ENCODE measurements at regions not wholly inside any gene's neighbourhood (a gene's known extent, or its start where the extent isn't known, plus 50 kb on each side); places are given as distances from the start of the nearest gene placed in this dataset.

DNA sequence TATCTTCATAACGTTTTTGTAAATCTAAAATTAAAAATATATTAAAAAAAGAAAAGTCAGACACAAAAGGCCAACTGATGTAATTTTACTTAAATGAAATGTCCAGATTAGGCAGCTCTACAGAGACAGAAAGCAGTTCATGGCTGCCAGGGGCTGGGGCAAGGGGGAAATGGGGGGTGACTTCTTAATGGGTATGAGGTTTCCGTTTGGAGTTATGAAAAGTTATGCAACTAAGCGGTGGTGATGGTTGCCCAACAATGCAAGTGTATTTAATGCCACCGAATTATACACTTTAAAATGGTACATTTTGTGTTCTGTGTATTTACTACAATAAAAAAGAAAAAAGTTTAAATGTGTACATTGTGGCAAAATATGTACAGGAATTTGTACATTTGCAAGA lies 70.2 kb upstream of the TEX51 start:
- Histone ChIP-seq H3K27ac (ENCODE audit: insufficient read depth, low read length) (no peak overlapping the region), H3K9me3 (ENCODE audit: control insufficient read depth, insufficient read depth, low read depth, low read length) (no peaks in the 10 kb centered on the region), H3K4me1 (ENCODE audit: control insufficient read depth, extremely low read depth, insufficient read depth, low read length) (no peaks in the 10 kb centered on the region), H3K27me3 (ENCODE audit: control insufficient read depth, insufficient read depth, low read length) (no peaks in the 10 kb centered on the region), H3K9ac (ENCODE audit: insufficient read depth, low read length) (no peak overlapping the region), H3K79me2 (ENCODE audit: control insufficient read depth, insufficient read depth, low read length) (no peaks in the 10 kb centered on the region), H4K20me1 (ENCODE audit: control insufficient read depth, extremely low read depth, insufficient read depth, low read length) (no peaks in the 10 kb centered on the region), H3K4me3 (replicated peaks in 1 of 4; ENCODE audit: control extremely low read depth in 1 of 4, insufficient read depth in 1 of 4, low read depth in 3 of 4, low read length in 4 of 4) (no peak overlapping the region), H2AFZ (ENCODE audit: low read length) (no peak overlapping the region), H3K4me2 (ENCODE audit: extremely low read depth, insufficient read depth, low read length) (no peak overlapping the region), H3K36me3 (ENCODE audit: control insufficient read depth, insufficient read depth, low read length) (no peaks in the 10 kb centered on the region)
- no peak for DNase-seq (ENCODE audit: low read depth in 2 of 2)
- TF ChIP-seq EZH2 (IDR thresholded peaks at IDR 0.05; ENCODE audit: low read length, missing control alignments), result no peak
- TF ChIP-seq, protein P1, sequence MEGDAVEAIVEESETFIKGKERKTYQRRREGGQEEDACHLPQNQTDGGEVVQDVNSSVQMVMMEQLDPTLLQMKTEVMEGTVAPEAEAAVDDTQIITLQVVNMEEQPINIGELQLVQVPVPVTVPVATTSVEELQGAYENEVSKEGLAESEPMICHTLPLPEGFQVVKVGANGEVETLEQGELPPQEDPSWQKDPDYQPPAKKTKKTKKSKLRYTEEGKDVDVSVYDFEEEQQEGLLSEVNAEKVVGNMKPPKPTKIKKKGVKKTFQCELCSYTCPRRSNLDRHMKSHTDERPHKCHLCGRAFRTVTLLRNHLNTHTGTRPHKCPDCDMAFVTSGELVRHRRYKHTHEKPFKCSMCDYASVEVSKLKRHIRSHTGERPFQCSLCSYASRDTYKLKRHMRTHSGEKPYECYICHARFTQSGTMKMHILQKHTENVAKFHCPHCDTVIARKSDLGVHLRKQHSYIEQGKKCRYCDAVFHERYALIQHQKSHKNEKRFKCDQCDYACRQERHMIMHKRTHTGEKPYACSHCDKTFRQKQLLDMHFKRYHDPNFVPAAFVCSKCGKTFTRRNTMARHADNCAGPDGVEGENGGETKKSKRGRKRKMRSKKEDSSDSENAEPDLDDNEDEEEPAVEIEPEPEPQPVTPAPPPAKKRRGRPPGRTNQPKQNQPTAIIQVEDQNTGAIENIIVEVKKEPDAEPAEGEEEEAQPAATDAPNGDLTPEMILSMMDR (conservative IDR thresholded peaks at IDR 0.05 in 1 of 2, IDR thresholded peaks at IDR 0.05 in 1 of 2; ENCODE audit: low read depth in 1 of 2, low read length in 2 of 2), result no peak

DNA sequence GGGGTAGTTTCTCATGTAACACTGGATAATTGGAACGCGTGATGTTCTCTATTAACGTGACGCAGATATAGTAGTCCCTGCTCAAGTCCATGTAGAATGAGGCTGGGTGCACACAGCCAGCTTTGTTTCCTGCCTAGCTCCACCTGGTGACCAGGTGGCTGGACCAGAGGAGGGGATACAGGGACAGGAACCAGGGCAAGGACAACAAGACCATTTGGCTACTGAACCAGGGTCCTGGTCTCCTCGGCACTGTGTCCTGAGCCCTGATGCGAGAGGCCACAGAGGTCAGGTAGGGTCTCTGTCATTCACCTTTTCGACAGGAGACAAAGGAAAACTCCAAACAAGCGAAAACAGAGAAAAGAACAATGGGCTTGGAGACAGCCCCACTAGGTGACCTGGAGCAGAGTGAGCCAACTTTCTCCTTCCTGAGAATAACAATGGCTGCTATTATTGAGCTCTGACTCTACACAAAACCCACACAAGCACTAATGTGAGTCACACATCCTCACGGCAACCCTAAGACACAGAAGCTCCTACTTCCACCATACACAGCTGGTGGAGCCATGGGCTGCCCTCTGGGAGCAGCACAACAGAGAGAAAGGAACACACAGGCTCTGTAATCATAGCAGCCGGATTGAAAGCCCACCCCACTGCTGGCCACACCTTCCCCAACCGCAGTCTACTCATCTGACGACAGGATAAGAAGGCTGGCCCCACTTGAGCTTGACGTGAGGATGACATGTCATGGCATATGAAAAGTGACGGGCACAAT lies 67.3 kb upstream of the TEX51 start:
- Histone ChIP-seq H3K4me1 (ENCODE audit: control insufficient read depth, extremely low read depth, insufficient read depth, low read length) (no peaks in the 10 kb centered on the region), H3K27me3 (ENCODE audit: control insufficient read depth, insufficient read depth, low read length) (no peaks in the 10 kb centered on the region), H3K9me3 (ENCODE audit: control insufficient read depth, insufficient read depth, low read depth, low read length) (no peaks in the 10 kb centered on the region), H3K36me3 (ENCODE audit: control insufficient read depth, insufficient read depth, low read length) (no peaks in the 10 kb centered on the region), H4K20me1 (ENCODE audit: control insufficient read depth, extremely low read depth, insufficient read depth, low read length) (no peaks in the 10 kb centered on the region), H3K79me2 (ENCODE audit: control insufficient read depth, insufficient read depth, low read length) (no peaks in the 10 kb centered on the region), H2AFZ (ENCODE audit: low read length) (no peak overlapping the region), H3K27ac (ENCODE audit: insufficient read depth, low read length) (no peak overlapping the region), H3K9ac (ENCODE audit: insufficient read depth, low read length) (no peak overlapping the region), H3K4me2 (ENCODE audit: extremely low read depth, insufficient read depth, low read length) (no peak overlapping the region), H3K4me3 (replicated peaks in 1 of 4; ENCODE audit: control extremely low read depth in 1 of 4, insufficient read depth in 1 of 4, low read depth in 3 of 4, low read length in 4 of 4) (no peak overlapping the region)
- TF ChIP-seq, protein P1 (conservative IDR thresholded peaks at IDR 0.05 in 1 of 2, IDR thresholded peaks at IDR 0.05 in 1 of 2; ENCODE audit: low read depth in 1 of 2, low read length in 2 of 2), result no peak
- no peak for TF ChIP-seq EZH2 (IDR thresholded peaks at IDR 0.05; ENCODE audit: low read length, missing control alignments)
- DNase-seq (ENCODE audit: low read depth in 2 of 2), result no peak

DNA sequence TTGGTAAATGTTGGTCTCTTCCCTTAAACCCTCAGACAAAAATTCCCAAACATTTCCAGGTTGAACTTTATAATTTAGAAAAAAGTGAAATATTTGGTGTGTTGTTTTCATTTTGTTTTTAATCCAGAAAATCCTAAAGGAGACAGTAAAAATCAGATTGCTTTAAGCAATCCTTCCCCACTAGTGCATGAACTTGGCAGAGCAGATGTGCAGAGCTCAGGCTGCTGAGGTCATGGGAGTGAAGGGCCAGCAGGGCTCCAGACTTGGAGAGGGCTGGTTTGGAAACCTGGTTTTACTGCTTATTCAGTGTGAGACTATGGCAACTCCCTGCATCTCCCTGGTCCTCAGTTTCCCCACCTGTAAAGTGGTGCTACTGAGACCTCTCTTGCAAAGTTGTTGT lies 66.7 kb upstream of the TEX51 start:
- Histone ChIP-seq H2AFZ (ENCODE audit: low read length) (no peak overlapping the region), H3K79me2 (ENCODE audit: control insufficient read depth, insufficient read depth, low read length) (no peaks in the 10 kb centered on the region), H3K27ac (ENCODE audit: insufficient read depth, low read length) (no peak overlapping the region), H3K4me1 (ENCODE audit: control insufficient read depth, extremely low read depth, insufficient read depth, low read length) (no peaks in the 10 kb centered on the region), H3K9me3 (ENCODE audit: control insufficient read depth, insufficient read depth, low read depth, low read length) (no peaks in the 10 kb centered on the region), H3K36me3 (ENCODE audit: control insufficient read depth, insufficient read depth, low read length) (no peaks in the 10 kb centered on the region), H3K4me2 (ENCODE audit: extremely low read depth, insufficient read depth, low read length) (no peak overlapping the region), H4K20me1 (ENCODE audit: control insufficient read depth, extremely low read depth, insufficient read depth, low read length) (no peaks in the 10 kb centered on the region), H3K4me3 (replicated peaks in 1 of 4; ENCODE audit: control extremely low read depth in 1 of 4, insufficient read depth in 1 of 4, low read depth in 3 of 4, low read length in 4 of 4) (no peak overlapping the region), H3K27me3 (ENCODE audit: control insufficient read depth, insufficient read depth, low read length) (no peaks in the 10 kb centered on the region), H3K9ac (ENCODE audit: insufficient read depth, low read length) (no peak overlapping the region)
- TF ChIP-seq EZH2 (IDR thresholded peaks at IDR 0.05; ENCODE audit: low read length, missing control alignments), result no peak
- TF ChIP-seq, protein P1 (conservative IDR thresholded peaks at IDR 0.05 in 1 of 2, IDR thresholded peaks at IDR 0.05 in 1 of 2; ENCODE audit: low read depth in 1 of 2, low read length in 2 of 2), result no peak
- no peak for DNase-seq (ENCODE audit: low read depth in 2 of 2)
